ENCODE measurements at regions not wholly inside any gene's neighbourhood (a gene's known extent, or its start where the extent isn't known, plus 50 kb on each side); places are given as distances from the start of the nearest gene placed in this dataset.
"Not testable (repeated sequence)": the region's sequence is repeated elsewhere in the genome, so short reads cannot be mapped to it uniquely, and the experiment has no call there.

GRCh38 chr12:91711925-91712324, 433.7 kb downstream of the BTG1 start:
- not testable (repeated sequence) for DNase-seq

GRCh38 chr12:91706466-91706865, 439.2 kb downstream of the BTG1 start:
- DNase-seq: no peak

GRCh38 chr12:91704446-91704845, 441.2 kb downstream of the BTG1 start:
- DNase-seq: no peak

- no peak for DNase-seq
Measured at GRCh38 chr12:91703491-91704283, 442.0 kb downstream of the BTG1 start.

GRCh38 chr12:91702843-91703425, 442.7 kb downstream of the BTG1 start:
- no peak for DNase-seq

- no peak for DNase-seq
Measured at GRCh38 chr12:91695964-91696363, 449.7 kb downstream of the BTG1 start.

GRCh38 chr12:91695406-91695805, 450.2 kb downstream of the BTG1 start:
- not testable (repeated sequence) for DNase-seq

GRCh38 chr12:91690531-91690930, 455.1 kb downstream of the BTG1 start:
- no peak for DNase-seq

GRCh38 chr12:91687052-91688017, 458.3 kb downstream of the BTG1 start:
- DNase-seq: no peak

- DNase-seq: no peak
Measured at GRCh38 chr12:91685917-91686316, 459.7 kb downstream of the BTG1 start.

- no peak for DNase-seq
Measured at GRCh38 chr12:91681751-91682150, 463.9 kb downstream of the BTG1 start.

- DNase-seq: no peak
Measured at GRCh38 chr12:91680864-91681263, 464.8 kb downstream of the BTG1 start.

GRCh38 chr12:91677556-91677955, 468.1 kb downstream of the BTG1 start:
- DNase-seq: no peak

- DNase-seq: no peak
Measured at GRCh38 chr12:91675401-91675800, 470.2 kb downstream of the BTG1 start.

GRCh38 chr12:91672130-91672529, 473.5 kb downstream of the BTG1 start:
- DNase-seq: no peak

- DNase-seq: no peak
Measured at GRCh38 chr12:91667694-91668093, 478.0 kb downstream of the BTG1 start.

- DNase-seq: no peak
Measured at GRCh38 chr12:91663744-91664143, 481.1 kb upstream of the DCN start.

- DNase-seq: no peak
Measured at GRCh38 chr12:91663310-91663709, 480.7 kb upstream of the DCN start.

GRCh38 chr12:91662021-91662420, 479.4 kb upstream of the DCN start:
- no peak for DNase-seq

- DNase-seq: no peak
Measured at GRCh38 chr12:91657032-91657431, 474.4 kb upstream of the DCN start.

GRCh38 chr12:91655966-91656365, 473.3 kb upstream of the DCN start:
- no peak for DNase-seq

- no peak for DNase-seq
Measured at GRCh38 chr12:91654087-91654486, 471.5 kb upstream of the DCN start.

- no peak for DNase-seq
Measured at GRCh38 chr12:91651728-91652127, 469.1 kb upstream of the DCN start.

- no peak for DNase-seq
Measured at GRCh38 chr12:91643763-91644162, 461.1 kb upstream of the DCN start.
